Calu3 (cell line): ENCODE measurements at regions not wholly inside any gene's neighbourhood (a gene's known extent, or its start where the extent isn't known, plus 50 kb on each side); places are given as distances from the start of the nearest gene placed in this dataset.

ENCODE experiments used
- BruUV-seq: library from RNA; stranded (reverse); fragments of 400-500 nt; replicated peaks from 2 replicates; lab custom pipeline; 2021; lab: Mats Ljungman, UMichigan
- CTCF ChIA-PET: fragments of 300-600 bp; sonication (Branson Sonifier 250); formaldehyde crosslinking; loops from one replicate; lab custom pipeline; 2022; ENCODE audit warnings: antibody characterized with exemption; lab: Charles Lee
- DNase-seq: peaks from one replicate; pipeline ENCODE4 v3.0.0; 2022
- H3K27ac Mint-ChIP-seq: one replicate; pipeline ENCODE4 v1.8.0; 2022; ENCODE audit warnings: mixed read lengths; ENCODE audit not compliant: unreplicated experiment
- H3K27me3 Mint-ChIP-seq: one replicate; pipeline ENCODE4 v1.8.0; 2022; ENCODE audit warnings: mixed read lengths; ENCODE audit not compliant: unreplicated experiment
- H3K36me3 Mint-ChIP-seq: one replicate; pipeline ENCODE4 v1.8.0; 2022; ENCODE audit warnings: mild to moderate bottlenecking, moderate library complexity, mixed read lengths; ENCODE audit not compliant: insufficient read depth, unreplicated experiment
- H3K4me1 Mint-ChIP-seq: one replicate; pipeline ENCODE4 v1.8.0; 2022; ENCODE audit warnings: mild to moderate bottlenecking, low read depth, mixed read lengths; ENCODE audit not compliant: unreplicated experiment
- H3K4me3 Mint-ChIP-seq: one replicate; pipeline ENCODE4 v1.8.0; 2022; ENCODE audit warnings: mild to moderate bottlenecking, low read depth, moderate library complexity, mixed read lengths; ENCODE audit not compliant: unreplicated experiment
- H3K9me3 Mint-ChIP-seq: one replicate; pipeline ENCODE4 v1.8.0; 2022; ENCODE audit warnings: low read depth, mixed read lengths; ENCODE audit not compliant: unreplicated experiment
- intact Hi-C: fragments of 100-400 bp; cut with micrococcal nuclease; formaldehyde crosslinking; loops from one replicate; pipeline ENCODE4 v1.10.0; 2022; ENCODE audit not compliant: unreplicated experiment
- TF ChIP-seq, protein P1 (sequence below): fragments of 200-600 bp; IDR thresholded peaks from one replicate; pipeline ENCODE4 v1.8.0; 2022; ENCODE audit warnings: antibody characterized with exemption; ENCODE audit not compliant: unreplicated experiment

DNA sequence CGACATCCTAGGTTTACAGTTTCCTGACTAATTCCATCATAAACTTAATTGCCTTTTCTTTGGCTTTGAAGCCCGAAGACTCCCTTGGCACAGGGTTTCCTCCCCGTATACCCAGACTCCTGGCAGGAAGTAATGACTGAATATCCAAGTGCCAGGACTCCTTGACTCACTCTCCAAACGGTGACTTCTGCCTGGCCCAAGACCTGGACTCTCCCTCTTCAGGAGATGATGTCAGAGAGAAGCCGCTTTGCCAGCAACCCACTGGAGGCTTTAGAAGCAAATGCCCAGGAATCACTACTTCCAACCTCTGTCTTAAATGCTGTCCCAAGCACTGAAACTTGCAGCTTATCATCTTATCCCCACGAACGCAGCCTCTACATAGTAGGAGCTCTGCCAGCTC, 146.5 kb downstream of the RGS9 start:
- Mint-ChIP-seq H3K27me3 (peaks cover 41% of the 10 kb centered on the region), H3K27ac (no peak overlapping the region), H3K4me3 (no peak overlapping the region), H3K4me1 (no peaks in the 10 kb centered on the region), H3K9me3 (no peaks in the 10 kb centered on the region), H3K36me3 (no peaks in the 10 kb centered on the region)
- TF ChIP-seq, protein P1, sequence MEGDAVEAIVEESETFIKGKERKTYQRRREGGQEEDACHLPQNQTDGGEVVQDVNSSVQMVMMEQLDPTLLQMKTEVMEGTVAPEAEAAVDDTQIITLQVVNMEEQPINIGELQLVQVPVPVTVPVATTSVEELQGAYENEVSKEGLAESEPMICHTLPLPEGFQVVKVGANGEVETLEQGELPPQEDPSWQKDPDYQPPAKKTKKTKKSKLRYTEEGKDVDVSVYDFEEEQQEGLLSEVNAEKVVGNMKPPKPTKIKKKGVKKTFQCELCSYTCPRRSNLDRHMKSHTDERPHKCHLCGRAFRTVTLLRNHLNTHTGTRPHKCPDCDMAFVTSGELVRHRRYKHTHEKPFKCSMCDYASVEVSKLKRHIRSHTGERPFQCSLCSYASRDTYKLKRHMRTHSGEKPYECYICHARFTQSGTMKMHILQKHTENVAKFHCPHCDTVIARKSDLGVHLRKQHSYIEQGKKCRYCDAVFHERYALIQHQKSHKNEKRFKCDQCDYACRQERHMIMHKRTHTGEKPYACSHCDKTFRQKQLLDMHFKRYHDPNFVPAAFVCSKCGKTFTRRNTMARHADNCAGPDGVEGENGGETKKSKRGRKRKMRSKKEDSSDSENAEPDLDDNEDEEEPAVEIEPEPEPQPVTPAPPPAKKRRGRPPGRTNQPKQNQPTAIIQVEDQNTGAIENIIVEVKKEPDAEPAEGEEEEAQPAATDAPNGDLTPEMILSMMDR = no peak
- no TSS peak for BruUV-seq
- no peak for DNase-seq
- intact Hi-C loops = no loop called here
- CTCF ChIA-PET = no interaction called here

DNA sequence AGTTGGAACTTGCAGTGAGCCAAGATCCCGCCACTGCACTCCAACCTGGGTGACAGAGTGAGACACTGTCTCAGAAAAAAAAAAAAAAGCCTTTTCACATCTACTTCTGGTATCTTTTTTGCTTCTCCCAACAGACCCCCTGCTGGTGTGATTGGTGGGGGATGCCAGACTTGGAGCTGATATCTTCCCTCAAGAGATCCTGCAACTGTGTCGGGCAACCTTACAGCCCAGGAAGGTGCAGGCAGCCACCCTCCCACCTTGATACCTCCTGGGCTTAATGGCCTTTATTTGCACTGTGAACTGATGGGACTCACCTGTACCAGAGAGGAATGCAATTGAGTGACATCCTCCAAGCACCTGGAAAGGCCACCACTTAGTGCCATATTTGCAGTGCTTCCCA, 142.3 kb downstream of the RGS9 start:
- peaks cover 39% of the 10 kb centered on the region for H3K27me3 Mint-ChIP-seq
- H3K4me3 Mint-ChIP-seq = no peak overlapping the region
- H3K4me1 Mint-ChIP-seq = no peaks in the 10 kb centered on the region
- BruUV-seq = no TSS peak
- CTCF ChIA-PET = no interaction called here
- no peak for DNase-seq
- intact Hi-C loops = no loop called here
- no peak overlapping the region for H3K27ac Mint-ChIP-seq
- TF ChIP-seq, protein P1 = no peak
- no peaks in the 10 kb centered on the region for H3K36me3 Mint-ChIP-seq
- H3K9me3 Mint-ChIP-seq = no peaks in the 10 kb centered on the region

DNA sequence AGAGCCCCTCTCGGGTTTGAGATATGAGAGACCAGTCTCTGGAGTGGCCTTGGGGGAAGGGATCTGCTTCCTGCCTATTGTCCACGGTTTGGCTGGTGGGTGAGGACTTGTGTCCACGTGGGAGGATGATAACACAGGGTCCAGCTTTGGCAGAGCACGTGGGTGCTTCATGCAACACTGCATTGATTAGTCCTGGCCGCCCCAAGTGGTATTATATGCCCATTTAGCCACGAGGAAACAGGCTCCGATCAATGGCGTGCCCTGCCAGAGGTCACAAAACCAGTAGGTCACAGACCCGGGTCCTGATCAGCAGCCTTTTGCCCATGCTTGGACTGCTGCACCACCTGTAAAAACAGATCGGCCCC, 141.6 kb downstream of the RGS9 start:
- no TSS peak for BruUV-seq
- Mint-ChIP-seq H3K27me3 (peaks cover 32% of the 10 kb centered on the region), H3K4me3 (no peak overlapping the region), H3K36me3 (no peaks in the 10 kb centered on the region), H3K4me1 (no peaks in the 10 kb centered on the region), H3K9me3 (no peaks in the 10 kb centered on the region), H3K27ac (no peak overlapping the region)
- CTCF ChIA-PET = no interaction called here
- TF ChIP-seq, protein P1 = no peak
- DNase-seq = no peak
- intact Hi-C loops = loop anchor here (1.0 kb wide), 1 partner anchor 709 kb away; no protein-coding TSS in a partner anchor

DNA sequence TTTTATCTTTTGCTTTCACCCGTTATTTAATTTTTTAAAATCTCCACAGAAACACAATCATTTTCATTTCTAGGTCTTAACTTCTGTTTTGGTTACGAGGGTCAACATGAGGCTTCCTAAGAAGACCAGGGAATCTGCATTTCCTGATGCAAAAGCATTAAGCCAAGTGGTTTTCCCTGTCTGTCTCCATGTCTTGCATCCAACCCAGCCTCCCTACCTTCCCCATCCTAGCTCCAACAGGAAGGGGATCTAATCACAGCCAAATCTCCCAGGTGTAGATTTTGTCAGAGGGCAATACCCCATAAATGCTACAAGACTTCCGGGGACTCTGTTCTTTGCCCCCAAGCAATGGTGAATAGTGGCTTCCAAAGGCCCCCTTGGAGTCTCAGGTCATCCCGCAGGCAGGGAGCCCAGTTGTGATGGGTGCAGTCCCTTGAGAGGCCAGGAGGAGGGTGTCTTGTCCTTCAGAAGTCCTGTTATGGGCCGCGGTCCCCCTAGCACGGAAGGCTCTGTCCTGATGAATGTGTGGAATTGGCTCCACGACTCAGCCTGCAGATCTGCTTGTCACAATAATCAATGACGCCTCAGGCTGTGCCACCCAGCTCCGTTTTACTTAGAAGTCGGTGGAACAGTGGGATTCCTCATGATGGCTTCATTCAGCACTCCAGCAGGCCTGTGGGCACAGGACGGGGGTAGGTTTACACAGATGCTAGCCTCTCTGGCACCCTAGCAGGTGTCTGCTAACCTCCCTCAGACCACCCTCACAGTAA, 141.1 kb downstream of the RGS9 start:
- H3K4me3 Mint-ChIP-seq = no peak overlapping the region
- TF ChIP-seq, protein P1 = peak; percentile 25
- H3K9me3 Mint-ChIP-seq = no peaks in the 10 kb centered on the region
- BruUV-seq = no TSS peak
- DNase-seq = peak; percentile 42
- CTCF ChIA-PET = no interaction called here
- no peaks in the 10 kb centered on the region for H3K4me1 Mint-ChIP-seq
- peaks cover 27% of the 10 kb centered on the region for H3K27me3 Mint-ChIP-seq
- intact Hi-C loops = loop anchor here (1.0 kb wide), 1 partner anchor 710 kb away; no protein-coding TSS in a partner anchor
- H3K27ac Mint-ChIP-seq = no peak overlapping the region
- H3K36me3 Mint-ChIP-seq = no peaks in the 10 kb centered on the region
